GM13976 (cell line): ENCODE measurements at regions not wholly inside any gene's neighbourhood (a gene's known extent, or its start where the extent isn't known, plus 50 kb on each side); places are given as distances from the start of the nearest gene placed in this dataset.

ENCODE experiments used
- DNase-seq: peaks from one replicate; pipeline ENCODE4 v3.0.0; 2012; ENCODE audit warnings: low spot score
- CTCF ChIP-seq: IDR thresholded peaks from 2 replicates; pipeline ENCODE4 v1.5.1; 2012; ENCODE audit warnings: borderline replicate concordance, mild to moderate bottlenecking; ENCODE audit not compliant: insufficient read depth; ENCODE audit errors: extremely low read depth, missing control alignments, control extremely low read depth
- in situ Hi-C: fragments of 300-500 bp; cut with MboI; formaldehyde crosslinking; loops from one replicate; pipeline ENCODE4 v1.12.0; 2022; ENCODE audit warnings: low sequenced_read_pairs, mixed read lengths, inconsistent platforms; ENCODE audit not compliant: unreplicated experiment

DNA sequence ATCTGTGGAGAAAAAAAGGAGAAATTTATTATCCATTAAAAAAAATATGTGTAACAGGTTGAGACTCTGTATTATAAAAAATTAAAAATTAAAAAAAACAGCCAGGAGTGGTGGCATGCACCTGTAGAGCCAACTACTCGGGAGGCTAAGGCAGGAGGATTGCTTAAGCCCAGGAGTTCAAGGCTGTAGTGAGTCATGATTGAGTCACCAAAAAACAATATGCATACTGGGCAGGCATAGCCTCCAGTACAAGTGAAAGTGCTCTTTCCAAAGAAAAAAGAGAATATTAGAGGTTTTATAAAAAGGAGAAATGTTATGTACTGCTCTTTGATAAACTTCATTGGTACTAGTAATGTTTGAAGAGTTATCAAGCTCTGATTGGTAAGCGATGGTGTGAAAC, 647.1 kb upstream of the ZWINT start:
- DNase-seq = no peak
- no peak for TF ChIP-seq CTCF
- in situ Hi-C loops = no loop called here

DNA sequence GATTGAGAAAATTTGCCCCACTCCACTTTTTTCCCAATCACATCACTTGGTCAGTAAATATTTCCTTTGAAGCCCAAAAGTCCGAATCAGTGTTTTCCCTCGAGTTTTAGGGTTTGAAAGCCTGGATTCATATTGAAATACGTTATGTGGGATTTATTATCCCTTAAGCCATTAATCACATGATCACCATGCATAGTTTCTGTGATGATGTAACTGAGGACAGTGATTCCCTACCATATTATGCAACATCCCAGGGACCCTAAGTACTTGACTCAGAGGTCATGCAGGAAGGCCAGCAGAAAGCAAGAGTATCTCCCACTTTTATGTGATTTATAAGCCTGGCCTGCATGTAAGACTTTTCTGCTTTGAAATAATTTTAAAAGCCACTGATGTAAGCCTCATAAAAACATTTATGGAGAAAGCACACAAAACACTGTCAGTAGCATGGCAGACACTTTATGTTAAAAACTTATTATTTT, 630.6 kb upstream of the ZWINT start:
- no peak for TF ChIP-seq CTCF
- no peak for DNase-seq
- in situ Hi-C loops = no loop called here

- in situ Hi-C loops = no loop called here
- no peak for TF ChIP-seq CTCF
- DNase-seq = no peak
Observed at GRCh38 chr10:56975513-56975912, 614.5 kb upstream of the ZWINT start.

- in situ Hi-C loops = no loop called here
- no peak for TF ChIP-seq CTCF
- no peak for DNase-seq
Observed at GRCh38 chr10:56973766-56974165, 612.7 kb upstream of the ZWINT start.

- in situ Hi-C loops = no loop called here
- DNase-seq = no peak
Observed at GRCh38 chr10:56943221-56943755, 582.2 kb upstream of the ZWINT start.

GRCh38 chr10:56934515-56934914, 573.5 kb upstream of the ZWINT start:
- DNase-seq = no peak
- in situ Hi-C loops = no loop called here
- no peak for TF ChIP-seq CTCF

More at GRCh38 chr10:56943221-56943755, 582.2 kb upstream of the ZWINT start:
- TF ChIP-seq CTCF = no peak

DNA sequence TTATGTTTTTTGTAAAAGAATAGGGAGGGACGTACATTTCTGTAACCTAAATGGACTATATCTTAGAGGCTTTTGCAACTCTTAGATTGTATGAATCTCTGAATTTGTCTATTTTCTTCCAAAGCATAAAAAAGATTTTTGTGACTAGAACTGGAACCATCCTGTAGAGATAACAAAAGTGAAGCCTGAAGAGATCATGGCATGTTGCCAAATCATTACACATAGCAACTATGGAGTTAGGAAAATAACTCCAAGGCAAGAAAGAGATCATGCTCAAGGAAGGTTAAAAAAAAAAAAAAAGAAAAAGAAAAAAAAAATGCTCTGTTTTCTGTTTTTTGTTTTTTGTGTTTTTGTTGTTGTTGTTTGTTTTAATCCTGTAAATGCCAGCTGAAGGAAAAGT, 567.7 kb upstream of the ZWINT start:
- no peak for TF ChIP-seq CTCF
- no peak for DNase-seq
- in situ Hi-C loops = no loop called here
